HFFc6 (cell line): ENCODE measurements at regions not wholly inside any gene's neighbourhood (a gene's known extent, or its start where the extent isn't known, plus 50 kb on each side); places are given as distances from the start of the nearest gene placed in this dataset.
"Not testable (repeated sequence)": the region's sequence is repeated elsewhere in the genome, so short reads cannot be mapped to it uniquely, and the experiment has no call there.

Source experiments
- DNase-seq: peaks from one replicate; pipeline ENCODE4 v3.0.0-alpha.2; 2018
- H3K27ac Mint-ChIP-seq: 2 replicates; pipeline ENCODE4 v1.8.0; 2020; ENCODE audit warnings: mild to moderate bottlenecking, mixed read lengths
- H3K27me3 Mint-ChIP-seq: 2 replicates; pipeline ENCODE4 v1.8.0; 2021; ENCODE audit warnings: mild to moderate bottlenecking, moderate library complexity, mixed read lengths; ENCODE audit not compliant: insufficient read depth
- H3K36me3 Mint-ChIP-seq: 2 replicates; pipeline ENCODE4 v1.8.0; 2021; ENCODE audit warnings: low read depth, mixed read lengths
- H3K4me1 Mint-ChIP-seq: 2 replicates; pipeline ENCODE4 v1.8.0; 2020; ENCODE audit warnings: low read depth, mixed read lengths
- H3K4me3 Mint-ChIP-seq: 2 replicates; pipeline ENCODE4 v1.8.0; 2020; ENCODE audit warnings: mild to moderate bottlenecking, moderate library complexity, mixed read lengths
- H3K9me3 Mint-ChIP-seq: 2 replicates; pipeline ENCODE4 v1.8.0; 2020; ENCODE audit warnings: mild to moderate bottlenecking, mixed read lengths
- CTCF ChIP-seq: fragments of 200-600 bp; sonication (generic); IDR thresholded peaks from 2 replicates; pipeline ENCODE4 v1.5.0; 2021; ENCODE audit warnings: antibody characterized with exemption, mild to moderate bottlenecking

- H3K36me3 Mint-ChIP-seq, H3K4me3 Mint-ChIP-seq, H3K27me3 Mint-ChIP-seq, H3K9me3 Mint-ChIP-seq, H3K4me1 Mint-ChIP-seq, H3K27ac Mint-ChIP-seq, DNase-seq: not testable (repeated sequence)
- peak; percentile 67 for TF ChIP-seq CTCF
These were observed 159.4 kb upstream of the FRG2B start for GRCh38 chr10:133785846-133786602.

- not testable (repeated sequence) for H3K4me1 Mint-ChIP-seq, H3K36me3 Mint-ChIP-seq, H3K27me3 Mint-ChIP-seq, H3K27ac Mint-ChIP-seq, H3K4me3 Mint-ChIP-seq, H3K9me3 Mint-ChIP-seq, DNase-seq
These were observed 158.6 kb upstream of the FRG2B start for GRCh38 chr10:133785178-133785577.

GRCh38 chr10:133765308-133765707, 138.7 kb upstream of the FRG2B start:
- not testable (repeated sequence) for H3K27ac Mint-ChIP-seq, H3K27me3 Mint-ChIP-seq, H3K36me3 Mint-ChIP-seq, DNase-seq, H3K9me3 Mint-ChIP-seq, H3K4me3 Mint-ChIP-seq, H3K4me1 Mint-ChIP-seq

GRCh38 chr10:133764823-133765209, 138.2 kb upstream of the FRG2B start:
- not testable (repeated sequence) for H3K27me3 Mint-ChIP-seq, H3K4me3 Mint-ChIP-seq, H3K27ac Mint-ChIP-seq, DNase-seq, H3K9me3 Mint-ChIP-seq, H3K36me3 Mint-ChIP-seq, H3K4me1 Mint-ChIP-seq

- H3K4me1 Mint-ChIP-seq, H3K36me3 Mint-ChIP-seq, H3K9me3 Mint-ChIP-seq, H3K27ac Mint-ChIP-seq, DNase-seq, H3K4me3 Mint-ChIP-seq, H3K27me3 Mint-ChIP-seq: not testable (repeated sequence)
- TF ChIP-seq CTCF, result peak; percentile 35; the same call in 1 of the 2 replicates
These were observed 137.6 kb upstream of the FRG2B start for GRCh38 chr10:133763875-133764822.

GRCh38 chr10:133763190-133763589, 136.6 kb upstream of the FRG2B start:
- H3K9me3 Mint-ChIP-seq, H3K27ac Mint-ChIP-seq, H3K4me1 Mint-ChIP-seq, H3K36me3 Mint-ChIP-seq, H3K4me3 Mint-ChIP-seq, H3K27me3 Mint-ChIP-seq, DNase-seq: not testable (repeated sequence)

GRCh38 chr10:133753545-133753944, 127.0 kb upstream of the FRG2B start:
- not testable (repeated sequence) for H3K9me3 Mint-ChIP-seq, H3K4me1 Mint-ChIP-seq, H3K27ac Mint-ChIP-seq, H3K27me3 Mint-ChIP-seq, H3K36me3 Mint-ChIP-seq, DNase-seq, H3K4me3 Mint-ChIP-seq
